ENCODE measurements at regions not wholly inside any gene's neighbourhood (a gene's known extent, or its start where the extent isn't known, plus 50 kb on each side); places are given as distances from the start of the nearest gene placed in this dataset.
A peak's percentile ranks its signal among the peaks of the same experiment; 100 is the strongest.

- DNase-seq = no peak
These were observed 222.2 kb upstream of the ATP5MC3 start for GRCh38 chr2:175403599-175404221.

DNA sequence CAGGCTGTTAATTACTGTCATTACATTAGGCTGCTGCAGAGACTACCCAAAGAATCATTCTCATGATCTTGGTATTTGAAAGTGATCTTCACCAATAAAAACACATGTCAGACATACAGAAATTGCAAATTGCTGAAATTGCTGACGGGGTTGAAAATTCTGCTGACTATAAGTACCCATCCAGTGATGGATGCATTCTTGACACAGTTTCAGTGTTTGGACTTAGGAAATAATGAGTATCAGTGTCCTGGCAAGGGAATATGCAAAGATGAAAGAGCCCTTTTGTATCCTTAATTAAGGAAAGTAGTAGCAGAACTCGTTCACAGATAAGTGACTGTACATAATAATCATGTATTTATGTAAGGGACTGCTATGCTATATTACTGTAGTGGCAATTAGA, 221.1 kb upstream of the ATP5MC3 start:
- no peak for DNase-seq

- DNase-seq = no peak
These were observed 220.5 kb upstream of the ATP5MC3 start for GRCh38 chr2:175401956-175402469.

DNA sequence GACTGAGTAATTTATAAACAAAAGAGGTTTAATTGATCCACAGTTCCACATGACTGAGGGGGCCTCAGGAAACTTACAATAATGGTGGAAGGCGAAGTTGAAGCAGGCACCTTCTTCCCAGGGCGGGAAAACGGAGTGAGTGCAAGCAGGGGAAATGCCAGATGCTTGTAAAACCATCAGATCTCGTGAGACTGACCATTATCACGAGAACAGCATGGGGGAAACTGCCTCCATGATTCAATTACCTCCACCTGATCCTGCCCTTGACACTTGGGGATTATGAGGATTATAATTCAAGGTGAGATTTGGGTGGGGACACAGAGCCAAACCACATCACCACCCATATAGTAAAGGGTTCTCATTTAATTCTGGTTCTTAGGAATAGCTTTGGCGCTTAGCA, 219.5 kb upstream of the ATP5MC3 start:
- DNase-seq = no peak

DNA sequence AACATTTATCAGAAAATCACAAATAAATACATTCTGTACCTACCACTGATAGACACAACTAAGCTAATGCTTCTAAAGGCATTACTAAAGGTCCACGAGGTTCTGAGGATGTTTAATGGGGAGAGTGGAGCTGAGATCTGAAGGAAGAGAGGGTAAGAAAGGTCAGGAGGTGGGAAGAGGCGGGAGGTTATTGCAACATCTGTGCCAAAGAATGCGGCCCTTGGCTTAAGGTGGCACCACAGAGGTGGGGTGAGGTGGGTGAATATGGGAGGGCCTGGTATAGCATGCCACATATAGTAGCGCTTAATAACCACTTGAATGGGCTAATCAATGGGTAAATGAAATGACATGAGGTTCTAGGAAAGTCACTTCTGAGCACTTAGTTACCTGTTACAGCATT, 217.8 kb upstream of the ATP5MC3 start:
- no peak for DNase-seq

DNA sequence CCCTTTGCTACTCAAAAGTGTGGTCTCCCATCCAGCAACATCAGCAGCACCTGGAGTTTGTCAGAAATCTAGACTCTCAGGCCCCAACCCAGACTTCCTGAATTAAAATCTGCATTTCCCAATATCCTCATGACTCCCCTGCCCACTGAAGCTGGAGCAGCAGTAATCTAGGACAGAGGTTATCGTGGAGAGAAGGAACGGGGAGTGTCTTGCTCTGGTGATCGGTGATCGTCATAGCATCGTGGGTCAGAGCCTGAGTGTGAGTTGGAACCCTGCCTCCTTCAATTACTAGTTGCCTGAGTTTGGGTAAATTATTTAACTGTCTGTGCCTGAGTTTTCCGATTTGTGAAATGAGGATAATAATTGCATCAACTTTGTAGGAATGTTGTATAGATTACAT, 217.3 kb upstream of the ATP5MC3 start:
- DNase-seq = no peak

DNA sequence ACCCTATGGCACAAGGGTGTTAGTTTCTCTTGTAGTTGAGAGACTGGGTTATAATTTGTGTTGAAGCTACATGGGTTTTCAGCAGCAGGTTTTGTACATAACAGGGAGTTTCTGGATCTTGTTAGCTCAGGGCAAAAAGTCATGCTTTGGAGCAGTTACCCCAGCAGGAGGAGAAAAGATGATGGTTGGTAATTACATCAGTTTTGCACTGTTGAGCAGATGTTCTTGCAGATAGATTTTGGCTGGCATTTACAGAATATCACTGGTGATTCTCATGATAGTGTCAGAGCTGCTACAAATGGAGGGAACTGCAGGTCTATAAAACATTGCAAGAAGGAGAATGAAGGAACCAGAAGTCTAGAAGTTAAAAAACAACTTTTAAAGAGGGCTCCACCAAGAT, 215.2 kb upstream of the ATP5MC3 start:
- no peak for DNase-seq

DNA sequence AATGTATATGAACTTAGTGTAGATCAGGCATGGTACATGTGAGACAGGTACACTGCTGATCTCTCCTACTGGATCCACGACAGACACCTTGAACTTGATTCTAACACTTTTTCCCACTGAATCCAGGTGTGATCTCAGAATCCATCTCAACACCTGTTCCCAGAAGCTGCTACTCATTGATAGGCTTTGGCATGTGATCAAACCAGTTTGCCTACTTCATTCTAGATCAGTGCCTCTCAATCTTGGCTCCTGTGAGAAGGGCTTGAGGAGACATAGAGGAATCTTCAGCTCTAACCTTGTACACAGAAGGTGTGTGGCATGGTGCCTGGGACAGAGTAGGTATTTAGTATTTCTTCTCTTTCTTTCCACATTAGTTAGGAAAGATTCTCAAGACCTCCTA, 212.3 kb upstream of the ATP5MC3 start:
- no peak for DNase-seq

DNA sequence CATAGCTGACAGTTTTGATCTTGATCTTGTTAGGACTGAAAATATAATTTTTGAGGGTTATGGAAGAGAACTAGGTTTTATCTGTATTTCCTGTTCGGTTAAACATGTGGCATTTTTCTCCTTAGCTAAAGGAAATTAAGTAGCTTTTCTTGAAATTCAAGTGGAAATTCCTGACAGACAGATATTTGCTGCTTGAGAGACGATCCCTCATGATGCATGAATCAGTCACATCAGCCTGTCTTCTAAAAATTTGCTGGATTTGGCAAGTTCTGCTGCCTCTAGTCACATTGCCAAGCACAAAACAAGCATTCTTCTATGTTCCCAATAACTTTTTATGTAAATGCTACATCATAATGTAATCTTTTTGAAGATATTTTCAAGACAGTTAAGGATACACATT, 201.8 kb upstream of the ATP5MC3 start:
- DNase-seq = no peak

GRCh38 chr2:175373729-175374128, 192.2 kb upstream of the ATP5MC3 start:
- no peak for DNase-seq

DNA sequence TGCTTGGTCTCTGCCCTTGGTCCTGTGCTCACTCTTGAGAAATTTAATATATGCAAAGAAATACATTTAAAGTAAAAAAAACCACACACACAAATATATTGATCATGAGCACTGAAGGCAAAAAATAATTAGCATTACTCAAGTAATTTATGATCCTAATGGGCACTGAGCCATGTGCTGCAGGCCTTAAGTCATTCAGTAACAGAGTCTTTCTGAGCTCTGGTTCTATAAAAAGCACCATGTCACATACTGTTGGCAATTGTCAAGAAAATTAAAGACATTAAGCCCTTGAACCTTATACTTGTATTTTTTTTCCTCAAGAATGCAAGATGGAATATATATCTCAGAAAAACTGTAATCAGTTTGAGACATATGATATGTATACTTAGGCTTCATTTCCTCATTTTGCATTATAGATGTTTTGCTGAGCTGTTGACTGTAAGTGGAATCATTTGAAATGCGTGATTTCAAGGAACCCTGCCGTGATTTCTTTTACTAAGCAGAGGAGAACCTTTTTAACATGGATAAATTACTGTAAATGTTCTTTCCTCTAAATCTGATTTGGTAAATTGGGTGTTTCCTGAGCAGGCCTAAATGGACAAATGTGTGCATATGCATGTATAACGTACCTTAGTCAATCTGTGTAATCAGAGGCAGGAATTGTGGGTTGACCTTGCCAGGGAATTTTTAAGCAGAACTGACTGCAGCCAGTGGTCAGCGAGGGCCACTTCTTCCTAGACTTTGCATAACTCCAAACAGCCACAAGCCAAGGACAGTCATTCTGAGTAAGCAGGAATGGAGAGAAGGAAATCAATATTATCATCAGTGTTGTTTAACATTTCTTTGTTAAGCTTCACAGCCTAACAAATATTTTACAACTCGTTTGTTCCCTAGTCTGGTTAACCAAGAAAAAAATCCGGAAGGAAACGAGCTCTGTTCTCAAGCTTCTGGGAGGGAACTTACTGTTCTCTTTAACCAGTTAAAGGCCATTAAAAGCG, 191.5 kb upstream of the ATP5MC3 start:
- DNase-seq = no peak

DNA sequence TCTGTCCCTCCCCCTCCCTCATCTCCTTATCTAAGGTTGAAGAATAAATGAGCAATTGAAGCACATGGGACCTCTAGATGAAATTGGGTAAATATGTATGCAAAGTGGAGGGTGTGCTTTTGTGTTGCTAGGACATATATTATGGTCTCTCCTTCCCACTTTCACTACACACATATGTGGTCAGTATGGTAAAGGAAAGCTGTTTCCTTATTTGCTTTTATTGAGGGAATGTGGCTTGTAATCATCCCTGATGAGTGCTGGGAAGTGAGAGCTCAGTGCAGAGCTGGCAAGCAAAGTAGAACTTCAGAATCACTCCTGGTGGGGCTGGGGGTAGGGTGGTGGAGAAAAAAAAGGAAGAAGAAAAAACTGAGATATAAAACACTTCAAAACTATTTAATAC, 189.9 kb upstream of the ATP5MC3 start:
- DNase-seq = no peak

- DNase-seq = peak; percentile 63
These were observed 185.3 kb upstream of the ATP5MC3 start for GRCh38 chr2:175366815-175367214.

DNA sequence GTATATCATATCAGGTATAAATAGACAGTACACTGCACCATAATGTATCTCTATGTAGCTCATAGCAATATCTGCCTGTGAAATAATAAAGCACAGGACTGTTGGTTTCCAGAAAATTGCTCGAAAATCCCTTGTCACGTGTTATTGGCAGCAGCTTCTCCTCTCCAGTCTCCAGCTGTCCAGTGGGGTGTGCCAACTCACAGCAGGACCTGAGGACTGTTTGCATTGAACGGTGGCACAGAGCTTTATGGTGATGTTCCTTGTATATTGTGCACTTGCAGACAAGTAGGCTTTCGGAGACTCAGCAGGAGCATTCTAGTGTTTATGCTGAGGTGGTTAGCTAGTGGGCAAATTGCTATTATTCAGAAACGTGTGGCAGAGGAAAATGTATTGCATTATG, 182.2 kb upstream of the ATP5MC3 start:
- DNase-seq = no peak

DNA sequence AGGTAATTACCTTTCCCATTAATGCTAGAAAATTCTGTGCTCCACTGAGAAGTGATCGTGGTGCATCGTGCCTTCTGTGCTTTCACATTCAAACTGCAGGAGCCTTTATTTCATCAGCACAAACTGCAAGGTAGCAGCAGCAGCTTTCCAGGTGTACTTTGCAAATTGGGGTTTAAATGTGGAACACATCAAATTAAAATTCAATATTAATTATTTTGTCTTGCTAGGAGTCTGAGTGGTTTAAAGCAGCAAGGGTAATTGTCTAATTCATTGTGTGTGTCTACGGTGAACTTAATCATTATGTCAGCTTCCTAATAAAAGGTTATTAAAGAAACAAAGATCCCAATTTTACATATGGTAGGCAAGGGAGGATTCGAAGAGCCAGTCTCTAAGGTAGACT, 180.8 kb upstream of the ATP5MC3 start:
- no peak for DNase-seq

DNA sequence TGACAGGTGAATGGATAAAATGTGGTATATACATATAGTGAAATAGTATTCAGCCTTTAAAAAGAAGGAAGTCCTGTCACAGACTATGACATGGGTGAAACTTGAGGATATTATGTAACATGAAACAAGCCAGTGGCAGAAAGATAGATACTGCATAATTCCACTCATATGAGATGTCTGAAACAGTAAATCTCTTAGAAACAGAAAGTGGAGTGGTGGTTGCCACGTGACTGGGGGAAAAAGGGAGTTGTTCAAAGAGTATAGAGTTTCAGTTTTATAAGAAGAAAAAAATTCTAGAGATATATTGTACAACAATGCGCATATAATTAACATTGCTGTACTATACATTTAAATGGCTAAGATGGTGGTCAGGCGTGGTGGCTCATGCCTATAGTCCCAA, 178.2 kb upstream of the ATP5MC3 start:
- no peak for DNase-seq

- DNase-seq = no peak
These were observed 175.4 kb upstream of the ATP5MC3 start for GRCh38 chr2:175356901-175357300.

DNA sequence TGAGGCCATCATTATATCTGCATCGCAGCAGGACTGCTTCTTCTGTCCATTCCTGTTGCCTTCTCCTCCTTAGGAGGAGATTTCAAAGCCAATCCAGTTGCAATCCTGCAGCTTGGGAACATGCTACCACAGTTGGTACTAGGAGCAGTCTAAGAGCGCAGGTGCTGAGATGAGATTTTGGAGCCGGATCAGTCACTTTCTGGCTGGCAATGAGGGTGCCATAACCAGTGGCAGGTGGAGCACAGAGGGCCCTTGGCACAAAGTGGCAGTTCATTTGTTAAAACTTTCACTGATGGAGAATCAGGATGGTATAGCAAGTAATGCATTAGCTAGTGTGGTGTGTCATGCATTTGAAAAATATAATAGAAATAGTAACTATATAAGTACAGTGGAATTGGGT, 173.7 kb upstream of the ATP5MC3 start:
- no peak for DNase-seq

- DNase-seq = no peak
These were observed 171.8 kb upstream of the ATP5MC3 start for GRCh38 chr2:175353275-175353674.

DNA sequence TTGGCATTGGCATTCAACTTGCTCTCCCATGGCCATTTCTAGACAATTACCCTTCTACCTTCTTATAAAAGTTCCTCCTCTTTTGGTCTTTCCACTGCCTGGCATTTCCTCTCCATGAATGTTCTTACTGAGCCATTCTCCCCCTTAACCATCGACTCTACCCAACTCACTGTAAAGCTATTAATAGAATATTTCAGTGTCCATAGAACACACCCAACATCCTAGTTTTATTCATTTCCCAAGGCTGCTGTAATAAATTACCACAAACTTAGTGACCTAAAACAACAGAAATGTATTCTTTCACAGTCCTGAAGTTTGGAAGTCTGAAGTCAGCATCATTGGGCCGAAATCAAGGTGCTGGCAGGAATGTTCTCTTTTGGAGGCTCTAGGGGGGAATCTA, 170.0 kb upstream of the ATP5MC3 start:
- DNase-seq = no peak

GRCh38 chr2:175350105-175350504, 168.6 kb upstream of the ATP5MC3 start:
- DNase-seq = no peak

- no peak for DNase-seq
These were observed 160.6 kb upstream of the ATP5MC3 start for GRCh38 chr2:175342085-175342484.

DNA sequence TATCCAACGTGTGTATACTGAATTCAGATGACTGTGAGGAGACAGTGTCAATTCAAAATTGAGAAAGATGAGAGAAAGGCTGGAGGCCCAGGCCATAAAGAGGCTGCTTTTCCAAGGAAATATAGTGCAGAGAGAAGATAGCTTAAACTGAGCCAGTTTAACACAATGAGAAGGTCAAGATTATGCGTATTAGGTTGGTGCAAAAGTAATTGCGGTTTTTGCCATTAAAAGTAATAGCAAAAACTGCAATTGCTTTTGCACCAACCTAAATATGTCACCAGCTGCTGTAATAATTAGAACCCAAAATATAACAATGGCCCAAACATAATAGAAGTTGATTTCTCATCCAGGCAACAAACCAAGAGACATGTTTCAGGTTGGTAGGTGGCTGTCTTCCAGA, 148.7 kb upstream of the ATP5MC3 start:
- DNase-seq = no peak

DNA sequence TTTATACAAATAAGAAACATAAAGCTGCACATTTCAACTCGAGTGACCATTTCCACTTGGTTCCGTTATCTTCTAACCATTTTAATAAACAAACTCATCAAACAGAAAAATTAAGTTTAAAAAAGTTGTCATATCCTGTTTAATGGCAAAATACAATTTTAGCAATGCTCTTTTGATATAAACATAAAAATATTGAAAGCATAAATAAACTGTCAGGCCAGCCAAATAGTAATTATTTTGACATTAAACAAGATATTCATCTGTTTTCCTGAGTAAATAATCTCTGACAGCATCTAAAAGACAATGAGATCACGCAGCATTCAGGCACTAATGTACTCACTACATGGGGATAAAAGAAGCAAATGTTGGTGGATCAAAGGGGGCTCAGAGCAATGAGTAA, 145.3 kb upstream of the ATP5MC3 start:
- DNase-seq = no peak

Data from right forelimb (tissue), 1 donor.